GM23338 (cell line): ENCODE measurements at regions not wholly inside any gene's neighbourhood (a gene's known extent, or its start where the extent isn't known, plus 50 kb on each side); places are given as distances from the start of the nearest gene placed in this dataset.

ENCODE experiments used
- JUNB ChIP-seq: IDR thresholded peaks from one replicate; pipeline ENCODE4 v1.6.1; 2016; ENCODE audit warnings: antibody characterized with exemption; ENCODE audit not compliant: unreplicated experiment
- TF ChIP-seq, protein P1 (sequence below), 2 experiments: fragments of 200-600 bp in 1 of 2; sonication (generic) in 1 of 2; conservative IDR thresholded peaks; 2 replicates each; pipeline versions ENCODE4 v1.5.1 to v1.6.1; 2016 to 2017; ENCODE audit warnings: antibody characterized with exemption in 2 of 2, low read depth in 2 of 2, mild to moderate bottlenecking in 2 of 2, moderate library complexity in 1 of 2
- TF ChIP-seq, protein P2 (sequence below): IDR thresholded peaks from one replicate; pipeline ENCODE4 v1.6.1; 2018; ENCODE audit warnings: antibody characterized with exemption; ENCODE audit not compliant: unreplicated experiment

GRCh38 chr22:27489178-27489675, 312.3 kb downstream of the MN1 start:
- TF ChIP-seq, protein P1, sequence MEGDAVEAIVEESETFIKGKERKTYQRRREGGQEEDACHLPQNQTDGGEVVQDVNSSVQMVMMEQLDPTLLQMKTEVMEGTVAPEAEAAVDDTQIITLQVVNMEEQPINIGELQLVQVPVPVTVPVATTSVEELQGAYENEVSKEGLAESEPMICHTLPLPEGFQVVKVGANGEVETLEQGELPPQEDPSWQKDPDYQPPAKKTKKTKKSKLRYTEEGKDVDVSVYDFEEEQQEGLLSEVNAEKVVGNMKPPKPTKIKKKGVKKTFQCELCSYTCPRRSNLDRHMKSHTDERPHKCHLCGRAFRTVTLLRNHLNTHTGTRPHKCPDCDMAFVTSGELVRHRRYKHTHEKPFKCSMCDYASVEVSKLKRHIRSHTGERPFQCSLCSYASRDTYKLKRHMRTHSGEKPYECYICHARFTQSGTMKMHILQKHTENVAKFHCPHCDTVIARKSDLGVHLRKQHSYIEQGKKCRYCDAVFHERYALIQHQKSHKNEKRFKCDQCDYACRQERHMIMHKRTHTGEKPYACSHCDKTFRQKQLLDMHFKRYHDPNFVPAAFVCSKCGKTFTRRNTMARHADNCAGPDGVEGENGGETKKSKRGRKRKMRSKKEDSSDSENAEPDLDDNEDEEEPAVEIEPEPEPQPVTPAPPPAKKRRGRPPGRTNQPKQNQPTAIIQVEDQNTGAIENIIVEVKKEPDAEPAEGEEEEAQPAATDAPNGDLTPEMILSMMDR (conservative IDR thresholded peaks at IDR 0.05; ENCODE audit: low read depth in 2 of 2), result no peak
- TF ChIP-seq, protein P2, sequence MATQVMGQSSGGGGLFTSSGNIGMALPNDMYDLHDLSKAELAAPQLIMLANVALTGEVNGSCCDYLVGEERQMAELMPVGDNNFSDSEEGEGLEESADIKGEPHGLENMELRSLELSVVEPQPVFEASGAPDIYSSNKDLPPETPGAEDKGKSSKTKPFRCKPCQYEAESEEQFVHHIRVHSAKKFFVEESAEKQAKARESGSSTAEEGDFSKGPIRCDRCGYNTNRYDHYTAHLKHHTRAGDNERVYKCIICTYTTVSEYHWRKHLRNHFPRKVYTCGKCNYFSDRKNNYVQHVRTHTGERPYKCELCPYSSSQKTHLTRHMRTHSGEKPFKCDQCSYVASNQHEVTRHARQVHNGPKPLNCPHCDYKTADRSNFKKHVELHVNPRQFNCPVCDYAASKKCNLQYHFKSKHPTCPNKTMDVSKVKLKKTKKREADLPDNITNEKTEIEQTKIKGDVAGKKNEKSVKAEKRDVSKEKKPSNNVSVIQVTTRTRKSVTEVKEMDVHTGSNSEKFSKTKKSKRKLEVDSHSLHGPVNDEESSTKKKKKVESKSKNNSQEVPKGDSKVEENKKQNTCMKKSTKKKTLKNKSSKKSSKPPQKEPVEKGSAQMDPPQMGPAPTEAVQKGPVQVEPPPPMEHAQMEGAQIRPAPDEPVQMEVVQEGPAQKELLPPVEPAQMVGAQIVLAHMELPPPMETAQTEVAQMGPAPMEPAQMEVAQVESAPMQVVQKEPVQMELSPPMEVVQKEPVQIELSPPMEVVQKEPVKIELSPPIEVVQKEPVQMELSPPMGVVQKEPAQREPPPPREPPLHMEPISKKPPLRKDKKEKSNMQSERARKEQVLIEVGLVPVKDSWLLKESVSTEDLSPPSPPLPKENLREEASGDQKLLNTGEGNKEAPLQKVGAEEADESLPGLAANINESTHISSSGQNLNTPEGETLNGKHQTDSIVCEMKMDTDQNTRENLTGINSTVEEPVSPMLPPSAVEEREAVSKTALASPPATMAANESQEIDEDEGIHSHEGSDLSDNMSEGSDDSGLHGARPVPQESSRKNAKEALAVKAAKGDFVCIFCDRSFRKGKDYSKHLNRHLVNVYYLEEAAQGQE, result no peak
- no peak for TF ChIP-seq JUNB
